HG03103 (cell line): ENCODE measurements at regions not wholly inside any gene's neighbourhood (a gene's known extent, or its start where the extent isn't known, plus 50 kb on each side); places are given as distances from the start of the nearest gene placed in this dataset.
"Not testable (repeated sequence)": the region's sequence is repeated elsewhere in the genome, so short reads cannot be mapped to it uniquely, and the experiment has no call there.

Source experiments
- ATAC-seq: cut with Tn5 transposase; IDR thresholded peaks from one replicate; pipeline ENCODE4 v1.9.1; 2021; ENCODE audit warnings: low read depth; ENCODE audit not compliant: unreplicated experiment

DNA sequence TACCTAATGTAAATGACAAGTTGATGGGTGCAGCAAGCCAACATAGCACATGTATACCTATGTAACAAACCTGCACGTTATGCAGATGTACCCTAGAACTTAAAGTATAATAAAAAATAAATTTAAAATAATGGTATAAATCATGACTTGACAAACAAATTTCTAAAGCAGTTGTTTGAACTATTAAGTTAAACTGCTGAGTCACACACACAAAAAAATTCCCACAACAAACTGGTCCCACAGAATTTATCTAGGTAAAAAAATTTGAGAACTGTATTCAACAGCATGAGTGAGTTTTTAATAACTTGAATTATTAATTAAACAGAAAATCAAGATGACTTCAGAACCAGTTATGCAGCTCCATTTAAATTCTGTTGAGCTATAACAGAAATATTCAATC, 186.0 kb upstream of the SOX6 start:
- no peak for ATAC-seq

DNA sequence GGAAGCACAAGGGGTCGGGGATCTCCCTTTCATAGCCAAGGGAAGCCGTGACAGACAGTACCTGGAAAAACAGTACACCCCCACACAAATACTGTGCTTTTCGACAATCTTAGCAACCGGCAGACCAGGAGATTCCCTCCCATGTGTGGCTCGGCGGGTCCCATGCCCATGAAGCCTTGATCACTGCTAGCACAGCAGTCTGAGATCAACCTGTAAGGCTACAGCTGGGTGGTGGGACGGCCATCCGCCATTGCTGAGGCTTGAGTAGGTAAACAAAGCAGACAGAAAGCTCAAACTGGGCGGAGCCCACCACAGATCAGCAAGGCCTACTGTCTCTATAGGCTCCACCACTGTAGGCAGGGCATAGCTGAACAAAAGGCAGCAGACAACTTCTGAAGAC, 180.2 kb upstream of the SOX6 start:
- no peak for ATAC-seq

DNA sequence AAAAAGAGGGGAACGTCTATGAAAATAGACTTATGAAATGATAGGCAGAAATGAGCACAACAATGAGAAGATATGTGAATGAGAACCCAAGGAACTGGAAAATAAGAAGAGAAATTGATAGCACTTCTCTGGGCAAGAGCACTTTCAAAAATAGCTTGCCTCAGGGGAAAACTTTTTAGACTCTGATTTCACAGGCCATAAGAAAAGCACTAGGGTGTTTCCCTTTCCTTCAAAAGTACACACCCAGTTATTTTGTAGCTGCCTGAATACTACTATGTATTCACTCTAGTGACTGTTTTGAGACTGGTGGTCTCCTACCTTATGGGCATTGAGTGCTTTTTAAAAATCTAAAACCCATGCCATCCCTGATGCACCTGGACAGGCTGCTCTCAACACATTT, 172.3 kb upstream of the SOX6 start:
- no peak for ATAC-seq

- no peak for ATAC-seq
These were observed 171.3 kb upstream of the SOX6 start for GRCh38 chr11:16527525-16528246.

DNA sequence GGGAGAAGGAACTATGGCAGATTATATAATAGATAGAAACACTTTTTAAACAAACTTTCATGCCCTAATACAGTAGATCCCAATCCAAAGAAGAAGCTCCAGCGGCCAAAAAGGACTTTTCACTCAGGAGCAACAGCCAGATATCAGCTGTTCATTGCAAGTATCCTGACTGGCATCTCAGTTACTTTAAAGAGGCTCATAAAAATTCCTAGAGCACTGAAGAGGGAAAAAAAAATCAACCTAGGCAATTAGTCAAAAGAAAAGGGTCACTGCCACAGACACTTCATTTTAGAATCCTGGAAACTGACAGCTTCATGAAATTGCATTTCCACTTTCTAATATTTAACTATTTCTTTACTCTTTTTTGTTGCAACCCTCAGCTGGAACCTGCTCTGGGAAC, 170.6 kb upstream of the SOX6 start:
- ATAC-seq: no peak

GRCh38 chr11:16520713-16521112, 164.4 kb upstream of the SOX6 start:
- not testable (repeated sequence) for ATAC-seq

DNA sequence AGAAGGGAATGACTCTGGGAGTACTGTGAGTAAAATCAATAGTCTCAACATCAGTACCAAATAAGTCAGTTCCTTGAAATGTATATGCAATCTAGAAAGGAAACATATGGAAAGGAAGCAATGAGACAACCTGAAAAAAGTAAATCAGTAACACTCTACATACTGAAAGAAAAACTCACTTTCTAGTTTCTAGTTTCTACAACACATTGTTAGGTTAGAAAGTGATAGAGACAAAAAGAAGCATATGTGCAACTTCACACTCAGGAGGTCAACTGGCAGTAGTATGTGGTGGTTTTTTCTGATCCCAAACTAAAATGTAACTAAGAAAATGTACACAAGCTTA, 156.5 kb upstream of the SOX6 start:
- no peak for ATAC-seq

GRCh38 chr11:16512198-16512898, 156.0 kb upstream of the SOX6 start:
- no peak for ATAC-seq

DNA sequence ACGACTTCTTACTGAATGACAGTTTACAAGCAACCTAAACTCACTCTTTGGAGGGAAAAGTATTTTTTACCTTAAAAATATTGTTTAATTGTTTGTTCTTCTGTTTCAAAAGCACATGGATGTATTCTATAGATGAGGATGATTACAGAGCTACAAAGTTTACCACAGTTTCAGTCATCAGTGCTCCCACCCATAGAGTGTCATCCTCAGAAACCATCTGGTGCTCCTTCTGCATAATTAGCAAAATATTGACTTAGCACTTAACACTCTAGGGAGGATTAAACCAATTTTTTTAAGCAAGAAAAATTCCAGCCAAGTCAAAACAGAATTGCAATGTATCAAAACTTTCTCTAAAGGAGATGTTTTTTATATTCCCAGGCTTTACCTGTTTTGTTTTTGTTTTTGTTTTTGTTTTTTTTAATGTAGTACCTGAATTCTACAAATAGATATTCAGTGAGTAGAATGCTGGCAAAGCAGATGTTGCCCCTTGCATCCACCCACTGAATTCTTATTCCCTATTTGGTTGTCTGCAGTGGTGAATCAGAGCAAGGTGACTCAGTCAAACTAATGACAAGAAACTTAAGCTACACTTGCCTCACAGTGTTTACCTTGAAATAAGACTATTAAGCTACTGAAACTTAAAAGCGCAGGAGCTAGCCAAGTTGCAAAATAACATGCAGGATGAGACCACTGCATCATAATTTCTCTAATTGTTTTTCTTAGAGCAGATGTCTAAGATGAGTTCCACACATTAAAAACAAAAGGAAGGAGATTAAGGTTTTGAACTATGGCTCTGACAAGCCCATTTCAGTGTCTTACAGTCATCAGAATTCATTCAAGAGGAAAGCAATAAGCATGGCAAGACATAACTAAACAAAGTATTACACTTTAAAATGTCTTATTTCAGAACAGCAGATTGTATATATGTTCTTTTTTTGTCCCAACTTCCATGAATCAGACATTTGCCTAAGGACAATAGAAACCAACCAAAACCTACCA, 155.1 kb upstream of the SOX6 start:
- ATAC-seq: no peak

- ATAC-seq: no peak
These were observed 149.1 kb upstream of the SOX6 start for GRCh38 chr11:16505481-16505880.

DNA sequence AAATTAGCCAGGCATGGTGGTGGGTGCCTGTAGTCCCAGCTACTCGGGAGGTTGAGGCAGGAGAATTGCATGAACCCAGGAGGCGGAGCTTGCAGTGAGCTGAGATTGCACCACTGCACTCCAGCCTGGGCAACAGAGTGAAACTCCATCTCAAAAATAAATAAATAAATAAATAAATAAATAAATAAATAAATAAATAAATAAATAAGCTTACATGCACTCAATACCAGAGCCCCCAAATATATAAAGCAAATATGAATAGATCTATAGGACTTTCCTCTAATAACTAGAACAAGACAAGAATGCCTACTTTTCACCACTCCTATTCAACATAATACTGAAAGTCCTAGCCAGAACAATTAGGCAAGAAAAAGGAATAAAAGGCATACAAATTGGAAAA, 147.5 kb upstream of the SOX6 start:
- ATAC-seq: not testable (repeated sequence)

GRCh38 chr11:16494918-16495691, 138.8 kb upstream of the SOX6 start:
- no peak for ATAC-seq

DNA sequence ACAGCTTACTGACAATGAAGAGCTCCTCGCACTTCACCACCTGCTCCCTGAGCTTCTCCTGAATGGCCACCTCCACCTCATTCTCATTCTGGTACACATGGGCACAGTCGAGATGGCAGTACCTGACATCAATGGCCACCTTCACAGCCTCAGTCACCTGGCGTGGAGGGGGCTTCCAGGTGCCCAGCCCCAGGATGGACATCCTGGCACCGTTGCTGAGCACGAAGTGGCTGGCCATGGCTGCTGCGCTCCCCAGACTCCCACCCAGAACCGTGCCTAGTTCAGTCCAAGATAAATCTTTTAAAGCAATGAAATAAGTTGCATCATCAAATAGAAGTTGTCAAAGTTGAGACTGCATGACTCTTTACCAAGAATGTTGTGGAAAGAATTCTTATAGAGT, 128.1 kb upstream of the SOX6 start:
- ATAC-seq: no peak

DNA sequence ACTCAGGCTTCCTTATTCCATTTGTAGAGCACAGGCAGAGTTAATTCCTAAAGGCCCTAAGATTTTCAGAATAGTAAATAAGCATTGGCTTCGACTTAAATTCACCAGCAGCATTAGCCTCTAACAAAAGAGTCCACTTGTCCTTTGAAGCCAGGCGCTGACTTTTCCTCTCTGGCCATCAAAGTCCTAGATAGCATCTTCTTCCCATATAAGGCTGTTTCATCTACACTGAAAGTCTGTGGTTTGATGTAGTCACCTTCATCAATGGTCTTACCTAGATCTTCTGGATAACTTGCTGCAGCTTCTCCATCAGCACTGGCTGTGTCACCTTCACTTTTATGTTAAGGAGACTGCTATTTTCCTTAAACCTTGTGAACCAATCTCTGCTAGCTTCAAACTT, 118.3 kb upstream of the SOX6 start:
- ATAC-seq: no peak

DNA sequence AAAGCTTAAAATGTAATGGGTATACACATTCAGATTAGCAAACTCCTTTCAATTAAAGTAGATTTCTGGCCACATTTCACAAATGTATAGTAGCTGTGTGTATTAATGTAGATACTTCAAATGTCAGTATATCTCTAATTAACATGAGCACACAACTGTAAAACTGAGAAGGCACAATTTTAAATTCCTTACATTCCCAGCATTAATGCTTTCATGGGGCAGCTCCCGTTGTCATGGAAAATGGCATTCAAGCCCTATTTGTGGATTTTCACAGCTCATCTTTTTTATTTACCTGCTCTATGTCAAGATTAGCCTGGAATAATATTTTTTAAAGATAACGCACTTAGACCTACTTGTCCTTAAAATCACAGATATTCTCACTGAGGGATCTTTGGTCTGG, 113.6 kb upstream of the SOX6 start:
- no peak for ATAC-seq

- no peak for ATAC-seq
These were observed 112.5 kb upstream of the SOX6 start for GRCh38 chr11:16468735-16469453.

DNA sequence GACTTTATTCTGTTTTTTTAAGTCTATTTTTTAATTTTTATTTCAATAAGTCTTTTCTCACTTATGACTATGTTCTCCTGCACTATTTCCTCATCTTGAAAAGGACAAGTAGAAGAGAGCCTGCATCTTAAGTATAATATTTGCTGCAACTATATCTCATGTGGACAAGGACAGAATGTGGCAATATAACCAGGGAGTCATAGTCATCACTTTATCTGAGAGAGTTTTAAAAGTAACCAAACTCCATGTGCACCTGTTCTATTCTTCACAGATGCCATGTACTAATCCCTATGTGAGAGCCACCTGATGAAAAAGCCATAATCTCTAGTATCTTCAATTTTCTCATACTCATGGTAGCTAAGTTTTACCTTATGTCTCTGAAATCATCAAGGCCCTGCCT, 104.2 kb upstream of the SOX6 start:
- ATAC-seq: no peak

DNA sequence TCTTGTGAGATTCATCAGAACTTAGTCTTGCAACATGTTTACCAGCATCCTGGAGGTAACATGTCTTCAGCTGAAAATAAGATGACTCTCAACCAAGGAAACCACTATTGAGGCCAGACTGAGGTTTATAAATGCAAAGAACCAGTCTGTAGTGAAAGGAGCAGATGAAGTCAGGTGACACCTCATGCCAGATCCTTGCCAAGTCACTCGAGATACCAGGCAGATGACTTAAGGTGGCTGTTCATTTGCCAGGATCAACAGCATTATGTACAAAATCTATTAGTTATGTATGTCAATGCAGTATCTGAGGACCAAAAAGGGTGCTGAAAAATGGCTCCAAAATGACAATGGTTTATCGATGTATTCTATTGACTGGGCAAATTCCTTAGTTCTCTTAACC, 100.0 kb upstream of the SOX6 start:
- ATAC-seq: no peak

DNA sequence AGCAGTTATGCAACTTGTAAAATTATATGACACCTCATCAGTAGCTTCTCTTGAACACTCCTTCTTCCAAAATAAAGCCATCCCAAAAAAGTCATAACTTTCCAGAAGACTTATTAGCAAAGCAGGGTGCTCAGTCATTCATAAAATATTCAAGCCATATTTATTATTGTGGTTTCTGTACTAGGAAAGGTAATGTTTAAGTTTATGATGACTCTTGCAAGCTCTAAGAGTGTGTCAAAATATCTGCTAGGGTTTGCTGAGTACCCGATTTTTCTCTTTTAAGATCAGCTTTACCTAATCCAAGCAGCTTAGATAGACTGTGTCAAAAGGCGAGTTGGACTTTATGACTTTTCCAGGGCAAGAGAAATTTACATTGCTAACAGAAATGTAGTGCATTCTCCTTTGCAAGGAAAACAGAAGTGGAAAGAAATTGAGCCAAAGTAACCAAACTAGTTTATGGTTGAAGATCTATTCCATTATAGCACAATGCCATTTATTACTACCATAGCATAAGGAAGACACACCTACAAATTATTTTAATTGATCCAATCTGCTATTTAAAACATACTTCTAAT, 98.0 kb upstream of the SOX6 start:
- ATAC-seq: no peak
